ENCODE measurements at regions not wholly inside any gene's neighbourhood (a gene's known extent, or its start where the extent isn't known, plus 50 kb on each side); places are given as distances from the start of the nearest gene placed in this dataset.

DNA sequence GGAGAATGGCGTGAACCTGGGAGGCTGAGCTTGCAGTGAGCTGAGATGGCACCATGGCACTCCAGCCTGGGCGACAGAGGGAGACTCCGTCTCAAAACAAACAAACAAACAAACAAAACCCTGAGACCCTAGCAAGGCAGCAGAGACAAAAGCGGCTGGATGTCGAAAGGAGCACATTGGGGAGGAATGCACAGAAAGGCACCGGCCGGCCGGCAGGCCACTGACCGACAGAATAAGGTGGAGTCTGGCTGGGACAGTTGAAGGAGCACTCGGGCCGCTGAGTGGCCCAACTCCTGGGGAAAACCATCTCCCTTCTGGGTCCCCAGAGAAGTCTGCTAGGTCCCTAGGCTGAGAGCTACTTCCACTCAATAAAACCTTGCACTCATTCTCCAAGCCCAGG is 256.2 kb downstream of the KIF21A start:
- CTCF ChIA-PET: no interaction called here
- POLR2A ChIA-PET: no interaction called here
- Mint-ChIP-seq H3K4me3 (no peak overlapping the region), H3K9me3 (peaks cover 3% of the 10 kb centered on the region), H3K4me1 (ENCODE audit: low read depth) (no peaks in the 10 kb centered on the region), H3K27me3 (no peaks in the 10 kb centered on the region), H3K36me3 (ENCODE audit: low read depth) (no peaks in the 10 kb centered on the region), H3K27ac (no peak overlapping the region)
- TF ChIP-seq, protein P1, sequence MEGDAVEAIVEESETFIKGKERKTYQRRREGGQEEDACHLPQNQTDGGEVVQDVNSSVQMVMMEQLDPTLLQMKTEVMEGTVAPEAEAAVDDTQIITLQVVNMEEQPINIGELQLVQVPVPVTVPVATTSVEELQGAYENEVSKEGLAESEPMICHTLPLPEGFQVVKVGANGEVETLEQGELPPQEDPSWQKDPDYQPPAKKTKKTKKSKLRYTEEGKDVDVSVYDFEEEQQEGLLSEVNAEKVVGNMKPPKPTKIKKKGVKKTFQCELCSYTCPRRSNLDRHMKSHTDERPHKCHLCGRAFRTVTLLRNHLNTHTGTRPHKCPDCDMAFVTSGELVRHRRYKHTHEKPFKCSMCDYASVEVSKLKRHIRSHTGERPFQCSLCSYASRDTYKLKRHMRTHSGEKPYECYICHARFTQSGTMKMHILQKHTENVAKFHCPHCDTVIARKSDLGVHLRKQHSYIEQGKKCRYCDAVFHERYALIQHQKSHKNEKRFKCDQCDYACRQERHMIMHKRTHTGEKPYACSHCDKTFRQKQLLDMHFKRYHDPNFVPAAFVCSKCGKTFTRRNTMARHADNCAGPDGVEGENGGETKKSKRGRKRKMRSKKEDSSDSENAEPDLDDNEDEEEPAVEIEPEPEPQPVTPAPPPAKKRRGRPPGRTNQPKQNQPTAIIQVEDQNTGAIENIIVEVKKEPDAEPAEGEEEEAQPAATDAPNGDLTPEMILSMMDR (IDR thresholded peaks at IDR 0.05): no peak
- intact Hi-C loops (cut with micrococcal nuclease): no loop called here
- no peak for DNase-seq
- no peak for ATAC-seq

DNA sequence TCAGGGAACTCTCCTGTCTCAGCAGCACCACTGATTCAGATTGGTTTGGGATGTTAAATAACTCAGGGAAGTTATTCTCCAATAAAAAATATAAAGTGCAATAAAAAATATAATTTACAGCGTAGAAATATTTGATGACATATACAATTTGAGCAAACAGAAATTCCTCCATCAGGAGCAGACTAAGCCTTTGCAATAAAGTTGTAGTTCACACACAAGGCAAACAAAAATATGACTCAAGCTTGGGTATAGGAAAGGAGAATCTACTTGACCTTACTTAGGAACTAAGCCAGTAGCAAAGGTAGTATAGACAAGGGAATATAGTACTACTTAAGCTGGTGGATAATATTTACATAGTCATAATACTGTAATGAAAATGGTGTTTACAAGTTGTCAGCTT is 264.1 kb downstream of the KIF21A start:
- H3K9me3 Mint-ChIP-seq: no peaks in the 10 kb centered on the region
- TF ChIP-seq, protein P1 (IDR thresholded peaks at IDR 0.05): no peak
- ATAC-seq (no peak), DNase-seq (no peak)
- no peak overlapping the region for H3K4me3 Mint-ChIP-seq
- POLR2A ChIA-PET: no interaction called here
- no peaks in the 10 kb centered on the region for H3K27me3 Mint-ChIP-seq
- intact Hi-C loops (cut with micrococcal nuclease): no loop called here
- no peaks in the 10 kb centered on the region for H3K4me1 Mint-ChIP-seq (ENCODE audit: low read depth)
- H3K27ac Mint-ChIP-seq: no peak overlapping the region
- CTCF ChIA-PET: no interaction called here
- H3K36me3 Mint-ChIP-seq (ENCODE audit: low read depth): no peaks in the 10 kb centered on the region

DNA sequence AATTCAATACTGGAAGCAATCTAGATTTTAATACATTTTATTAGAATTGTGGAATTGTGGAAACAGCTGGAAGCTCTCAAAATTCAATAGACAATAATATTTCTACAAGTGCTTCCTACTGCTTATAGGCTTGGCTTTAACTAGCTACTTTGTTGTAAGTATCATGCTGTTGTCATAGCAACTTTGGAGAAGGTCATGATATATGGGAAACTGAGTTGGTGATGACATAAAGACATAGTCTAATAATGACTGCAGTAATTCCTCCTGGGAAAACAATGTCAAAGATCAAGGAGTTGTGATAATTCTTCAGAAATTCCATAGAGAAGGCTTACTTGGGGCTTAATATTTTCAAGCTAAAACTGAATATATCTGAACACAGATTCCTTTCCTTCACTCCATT is 266.6 kb downstream of the KIF21A start:
- H3K4me1 Mint-ChIP-seq (ENCODE audit: low read depth): no peaks in the 10 kb centered on the region
- POLR2A ChIA-PET: no interaction called here
- no peak overlapping the region for H3K4me3 Mint-ChIP-seq

DNA sequence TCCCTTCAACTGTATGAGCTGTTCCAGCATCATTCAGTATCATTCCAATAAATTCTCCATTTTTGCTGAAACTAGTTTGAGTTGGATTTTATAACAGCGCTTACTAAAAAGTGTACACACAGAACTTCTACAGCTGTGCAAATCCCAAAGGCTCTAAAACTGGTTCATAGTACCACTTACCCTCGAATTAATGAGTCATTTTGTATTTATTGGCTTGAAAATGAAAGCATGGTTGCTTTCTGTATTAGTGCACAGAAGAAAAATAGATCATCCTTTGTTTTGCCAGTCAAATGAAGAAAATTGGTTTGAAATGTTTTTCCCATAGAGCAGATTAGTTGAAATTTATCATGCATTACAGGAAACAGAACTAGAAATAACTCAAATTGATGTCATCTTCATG is 268.3 kb upstream of the CPNE8 start:
- no peak overlapping the region for H3K27ac Mint-ChIP-seq
- TF ChIP-seq, protein P1 (IDR thresholded peaks at IDR 0.05): no peak
- no peak for ATAC-seq
- POLR2A ChIA-PET: no interaction called here
- H3K4me3 Mint-ChIP-seq: no peak overlapping the region
- H3K4me1 Mint-ChIP-seq (ENCODE audit: low read depth): no peaks in the 10 kb centered on the region
- H3K27me3 Mint-ChIP-seq: no peaks in the 10 kb centered on the region
- no peak for DNase-seq
- intact Hi-C loops (cut with micrococcal nuclease): no loop called here
- H3K36me3 Mint-ChIP-seq (ENCODE audit: low read depth): no peaks in the 10 kb centered on the region
- no peaks in the 10 kb centered on the region for H3K9me3 Mint-ChIP-seq
- CTCF ChIA-PET: no interaction called here

More for the DNA sequence above, 266.6 kb downstream of the KIF21A start:
- intact Hi-C loops (cut with micrococcal nuclease): no loop called here
- CTCF ChIA-PET: interaction anchor here (0.9 kb wide), 1 partner anchor 98 kb away, joined by 3 read pairs; no protein-coding TSS in a partner anchor
- TF ChIP-seq, protein P1 (IDR thresholded peaks at IDR 0.05): no peak
- Mint-ChIP-seq H3K27me3 (no peaks in the 10 kb centered on the region), H3K36me3 (ENCODE audit: low read depth) (no peaks in the 10 kb centered on the region), H3K27ac (no peak overlapping the region), H3K9me3 (no peaks in the 10 kb centered on the region)
- DNase-seq (no peak), ATAC-seq (no peak)

DNA sequence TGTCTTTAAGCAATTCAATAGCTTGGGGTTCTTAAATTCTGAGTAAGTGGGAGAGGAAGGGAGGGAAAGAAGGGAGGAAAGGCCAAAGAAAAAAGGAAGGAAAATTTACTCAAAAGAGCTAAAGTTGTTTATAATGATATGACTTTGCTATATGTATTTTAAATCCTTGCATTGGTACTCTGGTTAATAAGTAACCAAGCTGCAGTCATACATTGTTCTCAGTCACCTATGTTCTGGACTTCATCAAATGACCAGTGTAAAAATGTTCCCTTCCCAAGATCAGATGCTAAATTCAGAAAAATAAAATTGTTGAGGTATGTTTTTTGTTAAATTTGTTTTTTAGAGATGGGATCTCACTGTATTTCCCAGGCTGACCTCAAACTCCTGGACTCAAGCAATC is 259.9 kb upstream of the CPNE8 start:
- DNase-seq (no peak), ATAC-seq (no peak)
- Mint-ChIP-seq H3K36me3 (ENCODE audit: low read depth) (no peaks in the 10 kb centered on the region), H3K4me1 (ENCODE audit: low read depth) (no peaks in the 10 kb centered on the region), H3K27me3 (no peaks in the 10 kb centered on the region), H3K27ac (no peak overlapping the region), H3K9me3 (no peaks in the 10 kb centered on the region), H3K4me3 (no peak overlapping the region)
- intact Hi-C loops (cut with micrococcal nuclease): no loop called here
- POLR2A ChIA-PET: no interaction called here
- TF ChIP-seq, protein P1 (IDR thresholded peaks at IDR 0.05): no peak
- CTCF ChIA-PET: no interaction called here
